Testis (tissue), 2 donors: ENCODE measurements at regions not wholly inside any gene's neighbourhood (a gene's known extent, or its start where the extent isn't known, plus 50 kb on each side); places are given as distances from the start of the nearest gene placed in this dataset.
"Not testable (repeated sequence)": the region's sequence is repeated elsewhere in the genome, so short reads cannot be mapped to it uniquely, and the experiment has no call there.

Experiments
- DNase-seq: peaks from one replicate; pipeline ENCODE4 v3.0.0-alpha.2; 2019
- H3K27ac ChIP-seq, 2 donors: fragments of 200-600 bp; sonication (generic); one replicate each; pipeline ENCODE4 v1.5.1; 2019
- H3K27me3 ChIP-seq: fragments of 200-600 bp; sonication (generic); one replicate; pipeline ENCODE4 v1.5.1; 2019
- H3K36me3 ChIP-seq: fragments of 200-600 bp; sonication (generic); one replicate; pipeline ENCODE4 v1.5.1; 2017; ENCODE audit warnings: low read depth; ENCODE audit errors: missing control alignments
- H3K4me1 ChIP-seq: fragments of 200-600 bp; sonication (generic); one replicate; pipeline ENCODE4 v1.5.1; 2019
- H3K4me3 ChIP-seq, 2 donors: fragments of 200-600 bp; sonication (generic); one replicate each; pipeline ENCODE4 v1.5.1; 2017 to 2019
- H3K9me3 ChIP-seq: fragments of 200-600 bp; sonication (generic); one replicate; pipeline ENCODE4 v1.5.1; 2017
- POLR2A ChIP-seq: fragments of 450-650 bp; IDR thresholded peaks from one replicate; pipeline ENCODE4 v1.6.1; 2017; ENCODE audit warnings: antibody characterized with exemption, mild to moderate bottlenecking, moderate library complexity
- WGBS, 2 donors: methylation state at CpG; one replicate each; pipeline ENCODE4 v1.1.5; 2018; 5-methylcytosine and 5-hydroxymethylcytosine counted together
- intact Hi-C: fragments of 100-400 bp; cut with DNase I; formaldehyde crosslinking; loops from one replicate; pipeline ENCODE4 v1.15.1; 2023; ENCODE audit warnings: low total_unique reads
- TF ChIP-seq, protein P1 (sequence below), 3 experiments: fragments of 450-650 bp in 2 of 3; fragments of 200-600 bp in 1 of 3; sonication (generic) in 1 of 3; IDR thresholded peaks; one replicate each; pipeline ENCODE4 v1.5.1; 2016 to 2019; ENCODE audit warnings: antibody characterized with exemption in 3 of 3, mild to moderate bottlenecking in 2 of 3, moderate library complexity in 1 of 3

DNA sequence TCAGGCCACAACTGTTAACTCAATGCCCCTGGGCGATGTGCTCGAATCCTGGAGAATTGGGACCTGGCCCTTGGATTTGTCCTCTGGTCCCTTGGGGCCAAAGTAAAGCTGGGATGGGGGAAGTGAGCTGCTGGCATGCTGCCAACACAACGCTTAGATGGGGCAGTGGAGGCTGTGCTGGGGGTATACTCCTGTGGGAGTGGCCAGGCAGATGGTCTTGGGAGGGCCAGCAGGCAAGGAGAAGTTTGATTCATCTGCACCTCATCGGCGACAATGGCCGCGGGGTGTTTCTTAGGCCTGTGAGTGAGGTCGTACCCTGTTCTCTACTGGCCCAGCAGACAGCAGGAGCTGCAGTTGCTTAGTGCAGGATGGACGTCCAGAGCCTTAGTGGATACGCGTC, 139.0 kb upstream of the MTPN start:
- WGBS, 2 donors, result 78 to 83% methylated on average over 10 to 11 of the region's 11 CpGs
- H3K9me3 ChIP-seq, result no peaks in the 10 kb centered on the region
- H3K4me3 ChIP-seq, result no peak overlapping the region
- intact Hi-C loops, result no loop called here
- no peak overlapping the region for H3K27ac ChIP-seq
- TF ChIP-seq POLR2A, result no peak
- no peaks in the 10 kb centered on the region for H3K27me3 ChIP-seq
- no peaks in the 10 kb centered on the region for H3K36me3 ChIP-seq
- H3K4me1 ChIP-seq, result no peaks in the 10 kb centered on the region
- DNase-seq, result no peak

DNA sequence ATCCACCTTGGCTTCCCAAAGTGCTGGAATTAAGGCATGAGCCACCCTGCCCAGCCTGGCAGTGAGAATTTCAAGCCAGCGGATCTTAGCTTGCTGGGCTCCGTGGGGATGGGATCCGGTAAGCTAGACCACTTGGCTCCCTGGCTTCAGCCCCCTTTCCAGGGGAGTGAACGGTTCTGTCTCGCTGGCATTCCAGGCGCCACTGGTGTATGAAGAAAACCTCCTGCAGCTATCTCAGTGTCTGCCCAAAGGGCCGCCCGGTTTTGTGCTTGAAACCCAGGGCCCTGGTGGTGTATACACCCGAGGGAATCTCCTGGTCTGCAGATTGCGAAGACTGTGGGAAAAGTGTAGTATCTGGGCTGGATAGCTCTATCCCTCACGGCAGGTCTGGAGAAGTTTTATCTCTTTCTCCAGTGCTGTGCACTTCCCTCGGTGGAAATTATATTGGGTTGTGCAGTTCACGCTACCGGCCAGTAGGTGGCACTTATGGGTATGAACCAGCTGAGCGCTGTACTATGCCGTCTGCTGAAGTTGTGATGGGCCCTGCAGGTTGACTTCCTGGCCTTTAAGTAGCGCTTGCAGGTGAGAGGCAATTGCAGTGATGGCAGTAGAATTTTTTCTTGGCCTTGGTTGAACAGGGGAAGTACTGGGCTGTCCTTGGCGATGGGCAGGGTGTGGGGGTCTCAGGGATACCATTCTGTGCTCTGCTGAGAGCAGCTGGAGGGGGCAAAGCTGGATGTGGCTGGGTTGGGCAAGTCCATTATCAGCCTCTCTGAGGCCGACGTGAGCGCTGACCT, 138.0 kb upstream of the MTPN start:
- WGBS, 2 donors, result 47 to 52% methylated on average over 16 to 21 of the region's 21 CpGs
- no peaks in the 10 kb centered on the region for H3K36me3 ChIP-seq
- H3K9me3 ChIP-seq, result no peaks in the 10 kb centered on the region
- H3K4me1 ChIP-seq, result no peaks in the 10 kb centered on the region
- DNase-seq, result peak; percentile 83
- H3K4me3 ChIP-seq, result no peak overlapping the region
- no peak for TF ChIP-seq POLR2A
- TF ChIP-seq, protein P1, sequence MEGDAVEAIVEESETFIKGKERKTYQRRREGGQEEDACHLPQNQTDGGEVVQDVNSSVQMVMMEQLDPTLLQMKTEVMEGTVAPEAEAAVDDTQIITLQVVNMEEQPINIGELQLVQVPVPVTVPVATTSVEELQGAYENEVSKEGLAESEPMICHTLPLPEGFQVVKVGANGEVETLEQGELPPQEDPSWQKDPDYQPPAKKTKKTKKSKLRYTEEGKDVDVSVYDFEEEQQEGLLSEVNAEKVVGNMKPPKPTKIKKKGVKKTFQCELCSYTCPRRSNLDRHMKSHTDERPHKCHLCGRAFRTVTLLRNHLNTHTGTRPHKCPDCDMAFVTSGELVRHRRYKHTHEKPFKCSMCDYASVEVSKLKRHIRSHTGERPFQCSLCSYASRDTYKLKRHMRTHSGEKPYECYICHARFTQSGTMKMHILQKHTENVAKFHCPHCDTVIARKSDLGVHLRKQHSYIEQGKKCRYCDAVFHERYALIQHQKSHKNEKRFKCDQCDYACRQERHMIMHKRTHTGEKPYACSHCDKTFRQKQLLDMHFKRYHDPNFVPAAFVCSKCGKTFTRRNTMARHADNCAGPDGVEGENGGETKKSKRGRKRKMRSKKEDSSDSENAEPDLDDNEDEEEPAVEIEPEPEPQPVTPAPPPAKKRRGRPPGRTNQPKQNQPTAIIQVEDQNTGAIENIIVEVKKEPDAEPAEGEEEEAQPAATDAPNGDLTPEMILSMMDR (IDR thresholded peaks at IDR 0.05), result peak; percentile 68 to 88 (median 72)
- H3K27me3 ChIP-seq, result no peaks in the 10 kb centered on the region
- intact Hi-C loops, result no loop called here
- no peak overlapping the region for H3K27ac ChIP-seq

DNA sequence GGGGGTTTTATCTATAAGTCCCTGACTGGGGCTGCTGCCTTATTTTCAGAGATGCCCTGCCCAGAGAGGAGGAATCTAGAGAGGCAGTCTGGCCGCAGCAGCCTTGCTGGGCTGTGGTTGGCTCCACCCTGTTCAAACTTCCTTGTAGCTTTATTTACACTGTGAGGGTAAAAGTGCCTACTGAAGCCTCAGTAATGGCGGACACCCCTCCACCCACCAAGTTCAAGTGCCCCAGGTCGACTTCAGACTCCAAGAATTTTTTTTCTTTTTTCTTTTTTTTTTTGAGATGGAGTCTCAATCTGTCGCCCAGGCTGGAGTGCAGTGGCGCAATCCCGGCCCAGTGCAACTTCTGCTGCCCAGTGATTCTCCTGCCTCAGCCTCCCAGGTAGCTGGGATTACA, 137.3 kb upstream of the MTPN start:
- H3K4me1 ChIP-seq, H3K27me3 ChIP-seq, intact Hi-C loops, DNase-seq, H3K4me3 ChIP-seq, H3K36me3 ChIP-seq, H3K27ac ChIP-seq, H3K9me3 ChIP-seq: not testable (repeated sequence)
- WGBS, 2 donors, result 74 to 87% methylated on average over 6 of the region's 6 CpGs

DNA sequence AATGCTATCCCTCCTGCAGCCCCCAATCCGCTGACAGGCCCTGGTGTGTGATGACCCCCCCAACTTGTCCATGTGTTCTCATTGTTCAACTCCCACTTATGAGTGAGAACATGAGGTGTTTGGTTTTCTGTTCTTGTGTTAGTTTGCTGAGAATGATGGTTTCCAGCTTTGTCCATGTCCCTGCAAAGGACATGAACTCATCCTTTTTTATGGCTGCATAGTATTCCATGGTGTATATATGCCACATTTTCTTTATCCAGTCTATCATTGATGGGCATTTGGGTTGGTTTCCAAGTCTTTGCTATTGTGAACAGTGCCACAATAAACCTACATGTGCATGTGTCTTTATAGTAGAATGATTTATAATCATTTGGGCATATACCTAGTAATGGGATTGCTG, 131.9 kb upstream of the MTPN start:
- H3K9me3 ChIP-seq, H3K4me3 ChIP-seq, H3K27me3 ChIP-seq, H3K36me3 ChIP-seq, H3K4me1 ChIP-seq, H3K27ac ChIP-seq, intact Hi-C loops, DNase-seq: not testable (repeated sequence)
- 4 to 36% methylated on average over 1 of the region's 1 CpG for WGBS, 2 donors

DNA sequence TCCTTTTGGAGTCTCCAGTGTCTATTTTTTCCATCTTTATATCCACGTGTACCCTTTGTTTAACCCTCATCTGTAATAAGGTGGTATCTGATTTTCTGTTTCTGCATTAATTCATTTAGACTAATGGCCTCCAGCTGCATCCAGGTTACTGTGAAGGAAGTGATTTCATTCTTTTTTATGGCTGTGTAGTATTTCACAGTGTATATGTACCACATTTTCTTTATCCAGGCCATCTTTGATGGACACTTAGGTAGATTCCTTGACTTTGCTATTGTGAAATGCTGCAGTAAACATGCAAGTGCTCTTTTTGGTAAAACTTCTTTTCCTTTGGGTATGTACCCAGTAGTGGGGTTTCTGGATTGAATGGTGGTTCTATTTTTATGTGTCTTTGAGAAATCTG, 128.0 kb upstream of the MTPN start:
- Histone ChIP-seq H3K4me1 (peaks cover 6% of the 10 kb centered on the region), H3K27ac (no peak overlapping the region), H3K9me3 (no peaks in the 10 kb centered on the region), H3K36me3 (no peaks in the 10 kb centered on the region), H3K4me3 (no peak overlapping the region), H3K27me3 (no peaks in the 10 kb centered on the region)
- DNase-seq, result no peak
- 88 to 91% methylated on average over 1 of the region's 1 CpG for WGBS, 2 donors
- TF ChIP-seq POLR2A, result no peak
- TF ChIP-seq, protein P1 (IDR thresholded peaks at IDR 0.05), result no peak
- intact Hi-C loops, result no loop called here

DNA sequence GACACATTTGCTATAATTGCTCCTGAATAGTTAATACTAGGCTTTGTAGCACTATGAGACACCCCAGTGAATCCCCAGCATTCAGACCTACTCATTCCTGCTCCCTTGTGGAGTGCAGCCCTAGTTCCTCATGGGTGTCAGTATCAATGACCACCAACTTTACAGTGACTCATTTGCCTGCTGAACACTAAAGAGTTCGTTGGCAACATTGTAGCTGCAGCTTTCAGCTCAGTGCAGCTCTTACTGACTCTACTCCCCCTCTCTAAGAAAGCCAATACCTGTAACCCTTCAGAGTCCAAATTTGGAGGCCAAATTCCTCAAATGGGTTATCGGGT, 127.1 kb upstream of the MTPN start:
- Histone ChIP-seq H3K4me3 (no peak overlapping the region), H3K27ac (peak overlapping the region; percentile 44 to 66), H3K4me1 (peaks cover 6% of the 10 kb centered on the region), H3K27me3 (no peaks in the 10 kb centered on the region), H3K36me3 (no peaks in the 10 kb centered on the region), H3K9me3 (no peaks in the 10 kb centered on the region)
- TF ChIP-seq POLR2A, result no peak
- TF ChIP-seq, protein P1 (IDR thresholded peaks at IDR 0.05), result no peak
- intact Hi-C loops, result no loop called here
- WGBS, 2 donors, result 50 to 54% methylated on average over 2 of the region's 2 CpGs
- peak; percentile 83 for DNase-seq
